Occipital lobe (tissue), 1 donor: ENCODE measurements at regions not wholly inside any gene's neighbourhood (a gene's known extent, or its start where the extent isn't known, plus 50 kb on each side); places are given as distances from the start of the nearest gene placed in this dataset.

Experiments
- DNase-seq: peaks from one replicate; lab custom pipeline; 2025; lab: John Stamatoyannopoulos, UW

- no peak for DNase-seq
These were observed 621.6 kb upstream of the LRRTM1 start for GRCh38 chr2:80926168-80926567.

- DNase-seq: no peak
These were observed 592.0 kb upstream of the LRRTM1 start for GRCh38 chr2:80896576-80896975.

GRCh38 chr2:80894486-80894885 lies 589.9 kb upstream of the LRRTM1 start:
- no peak for DNase-seq

- no peak for DNase-seq
These were observed 589.2 kb upstream of the LRRTM1 start for GRCh38 chr2:80893711-80894110.

- DNase-seq: no peak
These were observed 584.5 kb upstream of the LRRTM1 start for GRCh38 chr2:80889009-80889408.

GRCh38 chr2:80887841-80888378 lies 583.4 kb upstream of the LRRTM1 start:
- DNase-seq: no peak

GRCh38 chr2:80874374-80874773 lies 569.8 kb upstream of the LRRTM1 start:
- DNase-seq: no peak

- no peak for DNase-seq
These were observed 565.4 kb upstream of the LRRTM1 start for GRCh38 chr2:80869858-80870438.

GRCh38 chr2:80863147-80863714 lies 558.7 kb upstream of the LRRTM1 start:
- DNase-seq: no peak

GRCh38 chr2:80858965-80859364 lies 554.4 kb upstream of the LRRTM1 start:
- DNase-seq: no peak

GRCh38 chr2:80856227-80856626 lies 551.7 kb upstream of the LRRTM1 start:
- no peak for DNase-seq

- DNase-seq: no peak
These were observed 550.3 kb upstream of the LRRTM1 start for GRCh38 chr2:80854831-80855230.

- no peak for DNase-seq
These were observed 548.2 kb upstream of the LRRTM1 start for GRCh38 chr2:80852808-80853139.

- DNase-seq: no peak
These were observed 547.7 kb upstream of the LRRTM1 start for GRCh38 chr2:80852079-80852807.

- no peak for DNase-seq
These were observed 526.3 kb upstream of the LRRTM1 start for GRCh38 chr2:80830891-80831290.

- DNase-seq: no peak
These were observed 518.4 kb upstream of the LRRTM1 start for GRCh38 chr2:80822999-80823398.

GRCh38 chr2:80815259-80815658 lies 510.7 kb upstream of the LRRTM1 start:
- no peak for DNase-seq

- DNase-seq: no peak
These were observed 482.0 kb upstream of the LRRTM1 start for GRCh38 chr2:80786584-80786983.

- DNase-seq: no peak
These were observed 474.2 kb upstream of the LRRTM1 start for GRCh38 chr2:80778704-80779103.

GRCh38 chr2:80748592-80748991 lies 444.0 kb upstream of the LRRTM1 start:
- no peak for DNase-seq

GRCh38 chr2:80737047-80737446 lies 432.5 kb upstream of the LRRTM1 start:
- DNase-seq: no peak

- no peak for DNase-seq
These were observed 420.4 kb upstream of the LRRTM1 start for GRCh38 chr2:80725001-80725400.

GRCh38 chr2:80722803-80723202 lies 418.3 kb upstream of the LRRTM1 start:
- DNase-seq: no peak
